NB4 (cell line): ENCODE measurements at regions not wholly inside any gene's neighbourhood (a gene's known extent, or its start where the extent isn't known, plus 50 kb on each side); places are given as distances from the start of the nearest gene placed in this dataset.

Source experiments
- CTCF ChIP-seq: IDR thresholded peaks from one replicate; pipeline ENCODE4 v1.5.1; 2012; ENCODE audit warnings: low read depth, low read length
- MAX ChIP-seq: IDR thresholded peaks from 2 replicates; pipeline ENCODE4 v1.6.1; 2011; ENCODE audit warnings: low read depth, low read length
- MYC ChIP-seq: IDR thresholded peaks from 2 replicates; pipeline ENCODE4 v1.6.1; 2011; ENCODE audit warnings: low read depth, low read length
- POLR2A ChIP-seq: IDR thresholded peaks from 2 replicates; pipeline ENCODE4 v1.6.1; 2011; ENCODE audit warnings: mild to moderate bottlenecking; ENCODE audit not compliant: insufficient read length; ENCODE audit errors: extremely low read depth

- TF ChIP-seq CTCF (no peak), POLR2A (no peak), MAX (no peak), MYC (no peak)
These were observed 113.4 kb upstream of the DYRK2 start for GRCh38 chr12:67535176-67535575.
